ENCODE measurements at regions not wholly inside any gene's neighbourhood (a gene's known extent, or its start where the extent isn't known, plus 50 kb on each side); places are given as distances from the start of the nearest gene placed in this dataset.

DNA sequence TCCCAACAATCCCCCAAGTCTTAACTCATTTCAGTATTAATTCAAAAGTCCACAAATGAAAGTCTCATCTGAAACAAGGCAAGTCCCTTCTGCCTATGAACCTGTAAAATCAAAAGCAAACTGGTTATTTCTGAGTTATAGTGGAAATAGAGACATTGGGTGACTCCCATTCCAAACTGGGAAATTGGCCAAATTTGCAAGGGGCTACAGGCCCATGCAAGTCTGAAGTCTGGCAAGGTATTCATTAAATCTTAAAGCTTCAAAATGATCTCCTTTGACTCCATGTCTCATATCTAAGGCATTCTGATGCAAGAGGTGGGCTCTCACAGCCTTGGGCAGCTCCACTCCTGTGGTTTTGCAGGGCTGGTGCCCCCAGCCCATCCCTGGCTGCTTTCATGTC is 167.9 kb downstream of the HTR1A start:
- BruUV-seq (replicated peaks): no TSS peak
- intact Hi-C loops (cut with micrococcal nuclease; ENCODE audit: unreplicated experiment): no loop called here
- DNase-seq: no peak
- ChIA-PET CTCF (no interaction called here), POLR2A (no interaction called here)
- Mint-ChIP-seq H3K27ac (ENCODE audit: unreplicated experiment) (no peak overlapping the region), H3K4me1 (ENCODE audit: low read depth, unreplicated experiment) (no peaks in the 10 kb centered on the region), H3K4me3 (ENCODE audit: unreplicated experiment) (no peak overlapping the region), H3K27me3 (ENCODE audit: insufficient read depth, unreplicated experiment) (no peaks in the 10 kb centered on the region), H3K9me3 (ENCODE audit: unreplicated experiment) (peaks cover 42% of the 10 kb centered on the region), H3K36me3 (ENCODE audit: insufficient read depth, unreplicated experiment) (no peaks in the 10 kb centered on the region)
- H3K9me3 ChIP-seq: peaks cover 9% of the 10 kb centered on the region; the same call in 1 of the 2 replicates
- H3K4me3 ChIP-seq (ENCODE audit: low read depth, low read length): no peak overlapping the region
- H3K27me3 ChIP-seq (replicated peaks; ENCODE audit: control insufficient read depth, insufficient read depth, low read length): no peaks in the 10 kb centered on the region
- H3K36me3 ChIP-seq (ENCODE audit: control insufficient read depth, insufficient read depth, low read length): no peaks in the 10 kb centered on the region
- TF ChIP-seq CTCF (IDR thresholded peaks at IDR 0.05; ENCODE audit: insufficient read depth in 1 of 2, low read depth in 1 of 2, low read length in 1 of 2, severe bottlenecking in 1 of 2, unreplicated experiment in 1 of 2): no peak
- no peaks in the 10 kb centered on the region for H3K4me1 ChIP-seq

- BruUV-seq (replicated peaks): no TSS peak
- no peaks in the 10 kb centered on the region for H3K9me3 Mint-ChIP-seq (ENCODE audit: unreplicated experiment)
Observed at GRCh38 chr5:63774939-63775338, 187.3 kb downstream of the HTR1A start.

GRCh38 chr5:63768221-63768620 is 194.0 kb downstream of the HTR1A start:
- CTCF ChIA-PET: no interaction called here
- H3K9me3 Mint-ChIP-seq (ENCODE audit: unreplicated experiment): no peaks in the 10 kb centered on the region
- BruUV-seq (replicated peaks): no TSS peak

More at GRCh38 chr5:63774939-63775338, 187.3 kb downstream of the HTR1A start:
- H3K27ac Mint-ChIP-seq (ENCODE audit: unreplicated experiment): no peak overlapping the region
- H3K27me3 Mint-ChIP-seq (ENCODE audit: insufficient read depth, unreplicated experiment): no peaks in the 10 kb centered on the region
- ChIA-PET POLR2A (no interaction called here), CTCF (no interaction called here)
- DNase-seq: no peak
- TF ChIP-seq CTCF (IDR thresholded peaks at IDR 0.05; ENCODE audit: insufficient read depth in 1 of 2, low read depth in 1 of 2, low read length in 1 of 2, severe bottlenecking in 1 of 2, unreplicated experiment in 1 of 2): no peak
- no peaks in the 10 kb centered on the region for H3K4me1 ChIP-seq
- H3K4me1 Mint-ChIP-seq (ENCODE audit: low read depth, unreplicated experiment): no peaks in the 10 kb centered on the region
- H3K9me3 ChIP-seq: no peaks in the 10 kb centered on the region
- H3K36me3 ChIP-seq (ENCODE audit: control insufficient read depth, insufficient read depth, low read length): no peaks in the 10 kb centered on the region
- no peaks in the 10 kb centered on the region for H3K36me3 Mint-ChIP-seq (ENCODE audit: insufficient read depth, unreplicated experiment)
- no peaks in the 10 kb centered on the region for H3K27me3 ChIP-seq (replicated peaks; ENCODE audit: control insufficient read depth, insufficient read depth, low read length)
- no peak overlapping the region for H3K4me3 ChIP-seq (ENCODE audit: low read depth, low read length)
- intact Hi-C loops (cut with micrococcal nuclease; ENCODE audit: unreplicated experiment): no loop called here
- no peak overlapping the region for H3K4me3 Mint-ChIP-seq (ENCODE audit: unreplicated experiment)

More at GRCh38 chr5:63768221-63768620, 194.0 kb downstream of the HTR1A start:
- H3K9me3 ChIP-seq: no peaks in the 10 kb centered on the region
- H3K36me3 Mint-ChIP-seq (ENCODE audit: insufficient read depth, unreplicated experiment): no peaks in the 10 kb centered on the region
- TF ChIP-seq CTCF (IDR thresholded peaks at IDR 0.05; ENCODE audit: insufficient read depth in 1 of 2, low read depth in 1 of 2, low read length in 1 of 2, severe bottlenecking in 1 of 2, unreplicated experiment in 1 of 2): no peak
- no peaks in the 10 kb centered on the region for H3K4me1 ChIP-seq
- H3K27me3 ChIP-seq (replicated peaks; ENCODE audit: control insufficient read depth, insufficient read depth, low read length): no peaks in the 10 kb centered on the region
- no peaks in the 10 kb centered on the region for H3K4me1 Mint-ChIP-seq (ENCODE audit: low read depth, unreplicated experiment)
- no peak overlapping the region for H3K4me3 Mint-ChIP-seq (ENCODE audit: unreplicated experiment)
- peaks cover 7% of the 10 kb centered on the region for H3K27me3 Mint-ChIP-seq (ENCODE audit: insufficient read depth, unreplicated experiment)
- no peak overlapping the region for H3K27ac Mint-ChIP-seq (ENCODE audit: unreplicated experiment)
- intact Hi-C loops (cut with micrococcal nuclease; ENCODE audit: unreplicated experiment): no loop called here
- H3K4me3 ChIP-seq (ENCODE audit: low read depth, low read length): no peak overlapping the region
- POLR2A ChIA-PET: no interaction called here
- DNase-seq: no peak
- H3K36me3 ChIP-seq (ENCODE audit: control insufficient read depth, insufficient read depth, low read length): no peaks in the 10 kb centered on the region
